ENCODE measurements at regions not wholly inside any gene's neighbourhood (a gene's known extent, or its start where the extent isn't known, plus 50 kb on each side); places are given as distances from the start of the nearest gene placed in this dataset.

- TF ChIP-seq CTCF (IDR thresholded peaks at IDR 0.05) (no peak), POLR2AphosphoS5 (IDR thresholded peaks at IDR 0.05) (no peak), POLR2A (IDR thresholded peaks at IDR 0.05) (no peak), EP300 (IDR thresholded peaks at IDR 0.05; ENCODE audit: low read depth) (no peak)
Measured at GRCh38 chr2:235204948-235205347, 253.1 kb downstream of the SH3BP4 start.
